ENCODE measurements at regions not wholly inside any gene's neighbourhood (a gene's known extent, or its start where the extent isn't known, plus 50 kb on each side); places are given as distances from the start of the nearest gene placed in this dataset.

- H3K4me1 ChIP-seq (ENCODE audit: insufficient read depth): no peaks in the 10 kb centered on the region
- H3K36me3 ChIP-seq: no peaks in the 10 kb centered on the region
- no peaks in the 10 kb centered on the region for H3K27me3 ChIP-seq
- no peak overlapping the region for H3K27ac ChIP-seq
- intact Hi-C loops (cut with DNase I): loop anchor here in 1 of 4 donors (10.0 kb wide), 1 partner anchor 436 kb away; the partner anchor contains the start of gene FAT4
- H3K4me3 ChIP-seq: no peak overlapping the region
- no peak for DNase-seq
- H3K9me3 ChIP-seq: no peaks in the 10 kb centered on the region
- TF ChIP-seq POLR2A (IDR thresholded peaks at IDR 0.05) (no peak), EP300 (IDR thresholded peaks at IDR 0.05) (no peak)
- TF ChIP-seq, protein P1, sequence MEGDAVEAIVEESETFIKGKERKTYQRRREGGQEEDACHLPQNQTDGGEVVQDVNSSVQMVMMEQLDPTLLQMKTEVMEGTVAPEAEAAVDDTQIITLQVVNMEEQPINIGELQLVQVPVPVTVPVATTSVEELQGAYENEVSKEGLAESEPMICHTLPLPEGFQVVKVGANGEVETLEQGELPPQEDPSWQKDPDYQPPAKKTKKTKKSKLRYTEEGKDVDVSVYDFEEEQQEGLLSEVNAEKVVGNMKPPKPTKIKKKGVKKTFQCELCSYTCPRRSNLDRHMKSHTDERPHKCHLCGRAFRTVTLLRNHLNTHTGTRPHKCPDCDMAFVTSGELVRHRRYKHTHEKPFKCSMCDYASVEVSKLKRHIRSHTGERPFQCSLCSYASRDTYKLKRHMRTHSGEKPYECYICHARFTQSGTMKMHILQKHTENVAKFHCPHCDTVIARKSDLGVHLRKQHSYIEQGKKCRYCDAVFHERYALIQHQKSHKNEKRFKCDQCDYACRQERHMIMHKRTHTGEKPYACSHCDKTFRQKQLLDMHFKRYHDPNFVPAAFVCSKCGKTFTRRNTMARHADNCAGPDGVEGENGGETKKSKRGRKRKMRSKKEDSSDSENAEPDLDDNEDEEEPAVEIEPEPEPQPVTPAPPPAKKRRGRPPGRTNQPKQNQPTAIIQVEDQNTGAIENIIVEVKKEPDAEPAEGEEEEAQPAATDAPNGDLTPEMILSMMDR (IDR thresholded peaks at IDR 0.05): no peak
- WGBS, 3 donors: 94 to 98% (median 98%) methylated on average over 1 of the region's 1 CpG
Measured at GRCh38 chr4:125750399-125750798, 435.6 kb downstream of the FAT4 start.

- intact Hi-C loops (cut with DNase I): loop anchor here in 1 of 4 donors (10.0 kb wide), 1 partner anchor 436 kb away; the partner anchor contains the start of gene FAT4
- WGBS, 3 donors: 27 to 31% (median 28%) methylated on average over 6 of the region's 6 CpGs
- Histone ChIP-seq H3K9me3 (no peaks in the 10 kb centered on the region), H3K4me3 (no peak overlapping the region), H3K36me3 (no peaks in the 10 kb centered on the region), H3K4me1 (ENCODE audit: insufficient read depth) (no peaks in the 10 kb centered on the region), H3K27ac (no peak overlapping the region), H3K27me3 (no peaks in the 10 kb centered on the region)
- no peak for TF ChIP-seq EP300 (IDR thresholded peaks at IDR 0.05)
- TF ChIP-seq, protein P1 (IDR thresholded peaks at IDR 0.05): peak in 1 of 3 donors; percentile 24
- peak in 3 of 5 donors; percentile 13 to 29 (median 21) for DNase-seq
Measured at GRCh38 chr4:125750828-125751466, 436.2 kb downstream of the FAT4 start.

DNA sequence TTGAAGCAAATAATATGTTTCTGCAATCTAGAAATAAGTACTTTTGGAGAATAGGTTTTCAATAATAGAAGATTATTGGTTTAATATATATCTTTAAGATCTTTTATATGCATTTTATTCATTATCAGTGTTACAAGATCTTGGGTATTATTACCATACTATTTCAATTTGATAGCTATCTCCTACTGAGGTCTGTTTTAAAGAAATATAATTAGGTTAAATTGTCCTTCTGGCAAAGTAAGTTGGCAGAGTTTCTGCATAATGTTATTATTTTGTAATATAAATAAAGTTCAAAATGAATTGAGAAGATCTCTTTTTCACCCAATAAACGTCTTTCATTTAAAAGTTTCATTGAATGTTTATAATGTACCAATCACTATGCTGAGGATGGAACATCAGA, 443.7 kb downstream of the FAT4 start:
- no peaks in the 10 kb centered on the region for H3K27me3 ChIP-seq
- no peak for DNase-seq
- TF ChIP-seq POLR2A (IDR thresholded peaks at IDR 0.05): no peak
- TF ChIP-seq, protein P1 (IDR thresholded peaks at IDR 0.05): no peak
- TF ChIP-seq EP300 (IDR thresholded peaks at IDR 0.05): no peak
- H3K9me3 ChIP-seq: no peaks in the 10 kb centered on the region
- H3K4me1 ChIP-seq (ENCODE audit: insufficient read depth): no peaks in the 10 kb centered on the region
- WGBS, 3 donors: 39 to 52% (median 45%) methylated on average over 1 of the region's 1 CpG
- no peak overlapping the region for H3K4me3 ChIP-seq
- H3K36me3 ChIP-seq: no peaks in the 10 kb centered on the region
- no peak overlapping the region for H3K27ac ChIP-seq
- intact Hi-C loops (cut with DNase I): loop anchor here in 1 of 4 donors (10.0 kb wide), 1 partner anchor 444 kb away; the partner anchor contains the start of gene FAT4

- no peak for DNase-seq
- WGBS, 3 donors: 84 to 87% (median 85%) methylated on average over 2 of the region's 2 CpGs
- intact Hi-C loops (cut with DNase I): no loop called here
- H3K9me3 ChIP-seq: no peaks in the 10 kb centered on the region
- no peaks in the 10 kb centered on the region for H3K4me1 ChIP-seq (ENCODE audit: insufficient read depth)
- no peak for TF ChIP-seq POLR2A (IDR thresholded peaks at IDR 0.05)
- TF ChIP-seq, protein P1 (IDR thresholded peaks at IDR 0.05): no peak
- TF ChIP-seq EP300 (IDR thresholded peaks at IDR 0.05): no peak
- no peaks in the 10 kb centered on the region for H3K36me3 ChIP-seq
- no peak overlapping the region for H3K4me3 ChIP-seq
- no peak overlapping the region for H3K27ac ChIP-seq
- H3K27me3 ChIP-seq: no peaks in the 10 kb centered on the region
Measured at GRCh38 chr4:125760201-125760819, 445.6 kb downstream of the FAT4 start.
